ENCODE measurements at regions not wholly inside any gene's neighbourhood (a gene's known extent, or its start where the extent isn't known, plus 50 kb on each side); places are given as distances from the start of the nearest gene placed in this dataset.

GRCh38 chr11:98398508-98398907, 622.2 kb upstream of the CNTN5 start:
- TF ChIP-seq CTCF (IDR thresholded peaks at IDR 0.05; ENCODE audit: extremely low read depth in 1 of 2, insufficient read depth in 1 of 2, low read depth in 1 of 2, low read length in 2 of 2) (no peak), POLR2A (IDR thresholded peaks at IDR 0.05; ENCODE audit: low read depth, low read length) (no peak), POLR2AphosphoS5 (IDR thresholded peaks at IDR 0.05; ENCODE audit: insufficient read depth, low read depth, low read length) (no peak), JUN (IDR thresholded peaks at IDR 0.05; ENCODE audit: borderline replicate concordance, insufficient read depth, insufficient read length, low read depth) (no peak), MAX (IDR thresholded peaks at IDR 0.05; ENCODE audit: insufficient read depth, insufficient read length) (no peak), MYC (IDR thresholded peaks at IDR 0.05; ENCODE audit: low read depth, low read length) (no peak), EZH2 (IDR thresholded peaks at IDR 0.05; ENCODE audit: borderline replicate concordance, low read depth, low read length, severe bottlenecking) (no peak), GATA2 (IDR thresholded peaks at IDR 0.05; ENCODE audit: insufficient read depth, insufficient read length, low read depth, low read length) (no peak), FOS (IDR thresholded peaks at IDR 0.05; ENCODE audit: borderline replicate concordance, insufficient read depth, low read length) (no peak)

Data from endothelial cell of umbilical vein (primary cell).